OCI-LY1 (cell line): ENCODE measurements at regions not wholly inside any gene's neighbourhood (a gene's known extent, or its start where the extent isn't known, plus 50 kb on each side); places are given as distances from the start of the nearest gene placed in this dataset.

Source experiments
- H2AFZ ChIP-seq: fragments of 200-600 bp; sonication (generic), shearing (Covaris generic); 2 replicates; pipeline ENCODE4 v1.6.0; 2014; ENCODE audit warnings: antibody characterized with exemption, mild to moderate bottlenecking, low read length
- H3F3A ChIP-seq: fragments of 200-600 bp; sonication (generic), shearing (Covaris generic); 2 replicates; pipeline ENCODE4 v1.6.0; 2014; ENCODE audit warnings: mild to moderate bottlenecking, antibody characterized with exemption, low read length, moderate library complexity; ENCODE audit not compliant: insufficient read depth
- H3K27ac ChIP-seq: fragments of 200-600 bp; sonication (generic); 2 replicates; pipeline ENCODE4 v1.5.1; 2014; ENCODE audit warnings: low read length, mixed run types, mild to moderate bottlenecking, low read depth; ENCODE audit not compliant: poor library complexity, severe bottlenecking
- H3K27me3 ChIP-seq: fragments of 200-600 bp; sonication (generic); 2 replicates; pipeline ENCODE4 v1.6.0; 2014; ENCODE audit warnings: antibody characterized with exemption, mild to moderate bottlenecking, low read length, moderate library complexity; ENCODE audit not compliant: insufficient read depth
- H3K36me3 ChIP-seq: fragments of 200-600 bp; sonication (generic); 2 replicates; pipeline ENCODE4 v1.6.1; 2014; ENCODE audit warnings: mild to moderate bottlenecking, antibody characterized with exemption, low read length, moderate library complexity, mixed read lengths; ENCODE audit not compliant: insufficient read depth
- H3K4me1 ChIP-seq: fragments of 200-600 bp; sonication (generic); 2 replicates; pipeline ENCODE4 v1.5.1; 2014; ENCODE audit warnings: mild to moderate bottlenecking, low read length, moderate library complexity; ENCODE audit not compliant: insufficient read depth, severe bottlenecking
- H3K4me2 ChIP-seq: fragments of 200-600 bp; sonication (generic), shearing (Covaris generic); 2 replicates; pipeline ENCODE4 v1.6.1; 2014; ENCODE audit warnings: low read length
- H3K4me3 ChIP-seq: fragments of 200-600 bp; sonication (generic); 2 replicates; pipeline ENCODE4 v1.5.1; 2014; ENCODE audit warnings: low read length, low read depth, mild to moderate bottlenecking, mixed read lengths; ENCODE audit not compliant: poor library complexity, severe bottlenecking
- H3K79me2 ChIP-seq: fragments of 200-600 bp; shearing (Covaris generic); 2 replicates; pipeline ENCODE4 v1.6.1; 2016; ENCODE audit warnings: mixed run types, low read length, mixed read lengths; ENCODE audit not compliant: insufficient read depth
- H3K9ac ChIP-seq: fragments of 200-600 bp; sonication (generic), shearing (Covaris generic); 2 replicates; pipeline ENCODE4 v1.6.1; 2014; ENCODE audit warnings: mild to moderate bottlenecking, low read length, mixed read lengths
- H3K9me2 ChIP-seq: fragments of 200-600 bp; sonication (generic), shearing (Covaris generic); 2 replicates; pipeline ENCODE4 v1.6.1; 2014; ENCODE audit warnings: low read depth, mild to moderate bottlenecking, low read length, mixed read lengths
- H3K9me3 ChIP-seq: fragments of 200-600 bp; shearing (Covaris generic); 2 replicates; pipeline ENCODE4 v1.6.1; 2014; ENCODE audit warnings: low read length, mixed read lengths
- H4K20me1 ChIP-seq: fragments of 200-600 bp; sonication (generic), shearing (Covaris generic); 2 replicates; pipeline ENCODE4 v1.6.0; 2016; ENCODE audit warnings: mild to moderate bottlenecking, low read length; ENCODE audit not compliant: insufficient read depth
- CTCF ChIP-seq: fragments of 200-600 bp; sonication (generic), shearing (Covaris generic); IDR thresholded peaks from 2 replicates; pipeline ENCODE4 v1.5.1; 2017; ENCODE audit warnings: mild to moderate bottlenecking, antibody characterized with exemption, low read length, moderate library complexity, mixed read lengths
- EZH2 ChIP-seq: fragments of 200-600 bp; sonication (generic), shearing (Covaris generic); IDR thresholded peaks from 2 replicates; pipeline ENCODE4 v1.8.0; 2017; ENCODE audit warnings: borderline replicate concordance, mixed run types, mild to moderate bottlenecking, antibody characterized with exemption, low read length, moderate library complexity, mixed read lengths

GRCh38 chr13:44061876-44062275 is 182.2 kb downstream of the LACC1 start:
- H3K9ac ChIP-seq = no peak overlapping the region
- no peak overlapping the region for H3K4me2 ChIP-seq
- H3K27ac ChIP-seq = no peak overlapping the region
- H3K4me1 ChIP-seq = no peaks in the 10 kb centered on the region
- H3F3A ChIP-seq = no peaks in the 10 kb centered on the region
- TF ChIP-seq CTCF = no peak
- no peak for TF ChIP-seq EZH2
- no peak overlapping the region for H3K4me3 ChIP-seq
- H2AFZ ChIP-seq = no peak overlapping the region
- no peaks in the 10 kb centered on the region for H4K20me1 ChIP-seq
- H3K27me3 ChIP-seq = no peaks in the 10 kb centered on the region
- no peaks in the 10 kb centered on the region for H3K9me3 ChIP-seq
- no peaks in the 10 kb centered on the region for H3K36me3 ChIP-seq
- H3K9me2 ChIP-seq = no peaks in the 10 kb centered on the region
- no peaks in the 10 kb centered on the region for H3K79me2 ChIP-seq

- H3K4me2 ChIP-seq = no peak overlapping the region
- H3K27ac ChIP-seq = no peak overlapping the region
- H3K4me3 ChIP-seq = no peak overlapping the region
- no peaks in the 10 kb centered on the region for H3K9me2 ChIP-seq
- TF ChIP-seq EZH2 (no peak), CTCF (no peak)
- H3K4me1 ChIP-seq = no peaks in the 10 kb centered on the region
- no peak overlapping the region for H3K9ac ChIP-seq
- no peaks in the 10 kb centered on the region for H3K9me3 ChIP-seq
- no peaks in the 10 kb centered on the region for H3K27me3 ChIP-seq
- H3F3A ChIP-seq = no peaks in the 10 kb centered on the region
- H4K20me1 ChIP-seq = no peaks in the 10 kb centered on the region
- no peaks in the 10 kb centered on the region for H3K79me2 ChIP-seq
- no peak overlapping the region for H2AFZ ChIP-seq
- H3K36me3 ChIP-seq = no peaks in the 10 kb centered on the region
Observed at GRCh38 chr13:44063467-44063866, 183.8 kb downstream of the LACC1 start.

GRCh38 chr13:44063881-44064280 is 184.2 kb downstream of the LACC1 start:
- no peaks in the 10 kb centered on the region for H4K20me1 ChIP-seq
- no peaks in the 10 kb centered on the region for H3K27me3 ChIP-seq
- no peaks in the 10 kb centered on the region for H3F3A ChIP-seq
- H3K4me3 ChIP-seq = no peak overlapping the region
- H3K79me2 ChIP-seq = no peaks in the 10 kb centered on the region
- H3K9me3 ChIP-seq = no peaks in the 10 kb centered on the region
- no peak for TF ChIP-seq EZH2
- TF ChIP-seq CTCF = no peak
- H3K36me3 ChIP-seq = no peaks in the 10 kb centered on the region
- H2AFZ ChIP-seq = no peak overlapping the region
- H3K27ac ChIP-seq = no peak overlapping the region
- no peaks in the 10 kb centered on the region for H3K9me2 ChIP-seq
- H3K9ac ChIP-seq = no peak overlapping the region
- no peak overlapping the region for H3K4me2 ChIP-seq
- H3K4me1 ChIP-seq = no peaks in the 10 kb centered on the region
